HEK293 (cell line): ENCODE measurements at regions not wholly inside any gene's neighbourhood (a gene's known extent, or its start where the extent isn't known, plus 50 kb on each side); places are given as distances from the start of the nearest gene placed in this dataset.

ENCODE experiments used
- CTCF ChIA-PET: fragments of 350-600 bp; formaldehyde crosslinking; extraction: SDS; loops from one replicate; lab custom pipeline; 2021; ENCODE audit warnings: antibody characterized with exemption; lab: Yijun Ruan, JAX
- POLR2A ChIA-PET: fragments of 300-600 bp; formaldehyde crosslinking; extraction: SDS; loops from one replicate; lab custom pipeline; 2020; ENCODE audit warnings: antibody characterized with exemption, inconsistent platforms; lab: Yijun Ruan, JAX
- H3K27ac ChIP-seq: fragments of 200-500 bp; sonication (Bioruptor generic); 2 replicates; pipeline ENCODE4 v1.5.1; 2014; ENCODE audit warnings: low read depth, low read length, control low read depth, inconsistent platforms; ENCODE audit errors: extremely low read depth
- H3K36me3 ChIP-seq, 2 experiments: fragments of 200-500 bp in 1 of 2; sonication (Bioruptor generic) in 1 of 2; 1 replicate in 1 of 2; 2 replicates in 1 of 2; pipeline ENCODE4 v1.5.1; 2014 to 2017; ENCODE audit warnings: inconsistent platforms in 2 of 2, low read length in 2 of 2; ENCODE audit not compliant: control insufficient read depth in 2 of 2, insufficient read depth in 1 of 2
- H3K4me1 ChIP-seq: fragments of 200-500 bp; sonication (Bioruptor generic); 2 replicates; pipeline ENCODE4 v1.5.1; 2014; ENCODE audit warnings: mild to moderate bottlenecking, low read length, inconsistent platforms; ENCODE audit not compliant: control insufficient read depth, insufficient read depth
- H3K4me3 ChIP-seq: 2 replicates; pipeline ENCODE4 v1.5.1; 2011; ENCODE audit warnings: low read depth, mild to moderate bottlenecking, control low read depth, low read length, moderate library complexity
- H3K9me3 ChIP-seq: fragments of 200-500 bp; sonication (Bioruptor generic); 2 replicates; pipeline ENCODE4 v1.5.1; 2014; ENCODE audit warnings: low read depth, low read length, inconsistent platforms; ENCODE audit not compliant: control insufficient read depth, insufficient read depth
- ATF2 ChIP-seq: fragments of 450-650 bp; formaldehyde crosslinking; IDR thresholded peaks from 2 replicates; pipeline ENCODE4 v1.5.1; 2016; ENCODE audit warnings: missing biosample characterization, missing genetic modification characterization, low read depth
- GLI4 ChIP-seq: fragments of 450-650 bp; formaldehyde crosslinking; IDR thresholded peaks from 2 replicates; pipeline ENCODE4 v1.5.1; 2016; ENCODE audit warnings: missing biosample characterization, missing genetic modification characterization
- INSM2 ChIP-seq: fragments of 450-650 bp; formaldehyde crosslinking; IDR thresholded peaks from 2 replicates; pipeline ENCODE4 v1.5.1; 2016; ENCODE audit warnings: missing biosample characterization, missing genetic modification characterization
- OSR2 ChIP-seq: fragments of 450-650 bp; formaldehyde crosslinking; IDR thresholded peaks from 2 replicates; pipeline ENCODE4 v1.5.1; 2016; ENCODE audit warnings: missing biosample characterization, missing genetic modification characterization
- SP2 ChIP-seq: fragments of 450-650 bp; formaldehyde crosslinking; IDR thresholded peaks from 2 replicates; pipeline ENCODE4 v1.5.1; 2016; ENCODE audit warnings: missing biosample characterization, missing genetic modification characterization
- ZBTB49 ChIP-seq: fragments of 450-650 bp; formaldehyde crosslinking; IDR thresholded peaks from 2 replicates; pipeline ENCODE4 v1.5.1; 2016; ENCODE audit warnings: missing biosample characterization, missing genetic modification characterization, low read depth
- ZFHX2 ChIP-seq: fragments of 450-650 bp; formaldehyde crosslinking; conservative IDR thresholded peaks from 2 replicates; pipeline ENCODE4 v1.5.1; 2016; ENCODE audit warnings: missing biosample characterization, missing genetic modification characterization
- ZNF133 ChIP-seq: fragments of 450-650 bp; formaldehyde crosslinking; IDR thresholded peaks from 2 replicates; pipeline ENCODE4 v1.5.1; 2016; ENCODE audit warnings: missing biosample characterization, missing genetic modification characterization
- ZNF140 ChIP-seq: fragments of 450-650 bp; formaldehyde crosslinking; IDR thresholded peaks from 2 replicates; pipeline ENCODE4 v1.5.1; 2016; ENCODE audit warnings: missing biosample characterization, missing genetic modification characterization
- ZNF174 ChIP-seq: fragments of 450-650 bp; formaldehyde crosslinking; IDR thresholded peaks from 2 replicates; pipeline ENCODE4 v1.5.0; 2017; ENCODE audit warnings: missing biosample characterization, mild to moderate bottlenecking, missing genetic modification characterization
- ZNF221 ChIP-seq: fragments of 450-650 bp; formaldehyde crosslinking; IDR thresholded peaks from 2 replicates; pipeline ENCODE4 v1.5.1; 2017; ENCODE audit warnings: missing biosample characterization, missing genetic modification characterization, borderline replicate concordance
- ZNF223 ChIP-seq: fragments of 450-650 bp; formaldehyde crosslinking; IDR thresholded peaks from 2 replicates; pipeline ENCODE4 v1.5.1; 2016; ENCODE audit warnings: missing biosample characterization, missing genetic modification characterization
- ZNF24 ChIP-seq: fragments of 450-650 bp; formaldehyde crosslinking; IDR thresholded peaks from 2 replicates; pipeline ENCODE4 v1.5.1; 2016; ENCODE audit warnings: missing biosample characterization, missing genetic modification characterization
- ZNF394 ChIP-seq: fragments of 450-650 bp; formaldehyde crosslinking; IDR thresholded peaks from 2 replicates; pipeline ENCODE4 v1.5.1; 2016; ENCODE audit warnings: missing biosample characterization, missing genetic modification characterization, mild to moderate bottlenecking, moderate library complexity, borderline replicate concordance
- ZNF416 ChIP-seq: fragments of 450-650 bp; formaldehyde crosslinking; IDR thresholded peaks from 2 replicates; pipeline ENCODE4 v1.5.1; 2016; ENCODE audit warnings: missing biosample characterization, missing genetic modification characterization
- ZNF423 ChIP-seq: fragments of 450-650 bp; formaldehyde crosslinking; IDR thresholded peaks from 2 replicates; pipeline ENCODE4 v1.5.1; 2016; ENCODE audit warnings: missing biosample characterization, missing genetic modification characterization
- ZNF48 ChIP-seq: fragments of 450-650 bp; formaldehyde crosslinking; IDR thresholded peaks from 2 replicates; pipeline ENCODE4 v1.5.1; 2016; ENCODE audit warnings: missing biosample characterization, missing genetic modification characterization
- ZNF555 ChIP-seq: fragments of 450-650 bp; formaldehyde crosslinking; conservative IDR thresholded peaks from 2 replicates; pipeline ENCODE4 v1.5.1; 2017; ENCODE audit warnings: missing biosample characterization, mild to moderate bottlenecking, missing genetic modification characterization, inconsistent platforms
- ZXDB ChIP-seq: fragments of 450-650 bp; formaldehyde crosslinking; IDR thresholded peaks from 2 replicates; pipeline ENCODE4 v1.5.1; 2016; ENCODE audit warnings: missing biosample characterization, missing genetic modification characterization

- no peak for TF ChIP-seq ZNF140
- no peak for TF ChIP-seq ZBTB49 (tag by site-specific recombination)
- no peak for TF ChIP-seq ZNF394
- TF ChIP-seq ZNF24 (tag by site-specific recombination), result no peak
- no peak for TF ChIP-seq ZNF423 (tag by site-specific recombination)
- TF ChIP-seq ZNF223 (tag by site-specific recombination), result no peak
- TF ChIP-seq ZNF555 (tag by site-specific recombination), result no peak
- no peak for TF ChIP-seq SP2 (tag by site-specific recombination)
- TF ChIP-seq INSM2 (tag by site-specific recombination), result no peak
- TF ChIP-seq ZNF133 (tag by site-specific recombination), result no peak
- no peak for TF ChIP-seq ZNF174
- no peak for TF ChIP-seq ZNF48 (tag by site-specific recombination)
- POLR2A ChIA-PET, result no interaction called here
- Histone ChIP-seq H3K4me1 (no peaks in the 10 kb centered on the region), H3K4me3 (no peak overlapping the region), H3K36me3 (no peaks in the 10 kb centered on the region), H3K27ac (no peak overlapping the region), H3K9me3 (no peaks in the 10 kb centered on the region)
- CTCF ChIA-PET, result interaction anchor here (0.6 to 1.5 kb wide), 5 partner anchors 10 to 1978 kb away, joined by 3 to 7 read pairs (median 4); no protein-coding TSS in a partner anchor
Measured at GRCh38 chr1:89466307-89466930, 58.2 kb upstream of the LRRC8B start.

GRCh38 chr1:89472253-89472652 lies 52.4 kb upstream of the LRRC8B start:
- ChIA-PET CTCF (interaction anchor here (0.6 to 2.1 kb wide), 3 partner anchors 11 to 312 kb away, joined by 3 to 6 read pairs (median 5); no protein-coding TSS in a partner anchor), POLR2A (no interaction called here)
- Histone ChIP-seq H3K4me3 (no peak overlapping the region), H3K4me1 (no peaks in the 10 kb centered on the region), H3K9me3 (no peaks in the 10 kb centered on the region), H3K27ac (no peak overlapping the region), H3K36me3 (no peaks in the 10 kb centered on the region)
- peak; percentile 68 for TF ChIP-seq ATF2
- no peak for TF ChIP-seq ZNF416

GRCh38 chr1:89472886-89473417 lies 51.7 kb upstream of the LRRC8B start:
- H3K36me3 ChIP-seq, result no peaks in the 10 kb centered on the region
- no peak overlapping the region for H3K4me3 ChIP-seq
- ChIA-PET CTCF (interaction anchor here (0.5 to 2.1 kb wide), 3 partner anchors 11 to 290 kb away, joined by 4 to 5 read pairs (median 4); no protein-coding TSS in a partner anchor), POLR2A (no interaction called here)
- H3K4me1 ChIP-seq, result no peaks in the 10 kb centered on the region
- no peak for TF ChIP-seq ZFHX2 (tag by site-specific recombination)
- no peak for TF ChIP-seq OSR2 (tag by site-specific recombination)
- TF ChIP-seq GLI4 (tag by site-specific recombination), result no peak
- TF ChIP-seq ZXDB, result no peak
- TF ChIP-seq ZNF221, result no peak
- H3K9me3 ChIP-seq, result no peaks in the 10 kb centered on the region
- H3K27ac ChIP-seq, result no peak overlapping the region
